Endodermal cell (in vitro differentiated cells): ENCODE measurements at regions not wholly inside any gene's neighbourhood (a gene's known extent, or its start where the extent isn't known, plus 50 kb on each side); places are given as distances from the start of the nearest gene placed in this dataset.

Source experiments
- DNase-seq: peaks from one replicate; pipeline ENCODE4 v3.0.0-alpha.2; 2017
- H3K27ac ChIP-seq: 2 replicates; pipeline ENCODE4 v1.5.1; 2013; ENCODE audit warnings: mild to moderate bottlenecking, low read depth, low read length, moderate library complexity
- H3K27me3 ChIP-seq: 2 replicates; pipeline ENCODE4 v1.6.1; 2013; ENCODE audit warnings: mild to moderate bottlenecking, low read length, moderate library complexity; ENCODE audit not compliant: insufficient read depth, control insufficient read depth, poor library complexity, severe bottlenecking
- H3K36me3 ChIP-seq: 2 replicates; pipeline ENCODE4 v1.7.0; 2013; ENCODE audit warnings: mild to moderate bottlenecking, low read length, moderate library complexity; ENCODE audit not compliant: control insufficient read depth, insufficient read depth
- H3K4me1 ChIP-seq: one replicate; pipeline ENCODE4 v1.7.0; 2013; ENCODE audit warnings: low read length; ENCODE audit not compliant: control insufficient read depth, insufficient read depth
- H3K4me3 ChIP-seq: 2 replicates; pipeline ENCODE4 v1.5.1; 2013; ENCODE audit warnings: mild to moderate bottlenecking, low read length, moderate library complexity
- H3K9ac ChIP-seq: 2 replicates; pipeline ENCODE4 v1.6.1; 2013; ENCODE audit warnings: mild to moderate bottlenecking, low read length, moderate library complexity; ENCODE audit not compliant: poor library complexity, severe bottlenecking; ENCODE audit errors: extremely low read depth
- H3K9me3 ChIP-seq: 2 replicates; pipeline ENCODE4 v1.6.1; 2013; ENCODE audit warnings: mild to moderate bottlenecking, low read length, moderate library complexity; ENCODE audit not compliant: control insufficient read depth
- H3K27ac Mint-ChIP-seq: 2 replicates; pipeline ENCODE4 v1.8.0; 2020; ENCODE audit warnings: mixed read lengths
- H3K27me3 Mint-ChIP-seq: 2 replicates; pipeline ENCODE4 v1.8.0; 2021; ENCODE audit warnings: mild to moderate bottlenecking, mixed read lengths; ENCODE audit not compliant: insufficient read depth
- H3K36me3 Mint-ChIP-seq: 2 replicates; pipeline ENCODE4 v1.8.0; 2020; ENCODE audit warnings: low read depth, mixed read lengths
- H3K4me1 Mint-ChIP-seq: 2 replicates; pipeline ENCODE4 v1.8.0; 2020; ENCODE audit warnings: mixed read lengths
- H3K4me3 Mint-ChIP-seq: 2 replicates; pipeline ENCODE4 v1.8.0; 2020; ENCODE audit warnings: mild to moderate bottlenecking, moderate library complexity, mixed read lengths
- H3K9me3 Mint-ChIP-seq: 2 replicates; pipeline ENCODE4 v1.8.0; 2020; ENCODE audit warnings: mild to moderate bottlenecking, mixed read lengths
- WGBS, 2 experiments: methylation state at CpG; one replicate each; pipeline versions ENCODE4 v1.1.5 to v1.1.7; 2013; ENCODE audit warnings: missing lambda C conversion rate in 2 of 2, mixed read lengths in 1 of 2; ENCODE audit not compliant: insufficient coverage in 1 of 2, insufficient read length in 1 of 2; 5-methylcytosine and 5-hydroxymethylcytosine counted together
- TF ChIP-seq, protein P1 (sequence below): fragments of 200-600 bp; sonication (generic); conservative IDR thresholded peaks from 2 replicates; pipeline ENCODE4 v1.5.0; 2021; ENCODE audit warnings: antibody characterized with exemption, mild to moderate bottlenecking

DNA sequence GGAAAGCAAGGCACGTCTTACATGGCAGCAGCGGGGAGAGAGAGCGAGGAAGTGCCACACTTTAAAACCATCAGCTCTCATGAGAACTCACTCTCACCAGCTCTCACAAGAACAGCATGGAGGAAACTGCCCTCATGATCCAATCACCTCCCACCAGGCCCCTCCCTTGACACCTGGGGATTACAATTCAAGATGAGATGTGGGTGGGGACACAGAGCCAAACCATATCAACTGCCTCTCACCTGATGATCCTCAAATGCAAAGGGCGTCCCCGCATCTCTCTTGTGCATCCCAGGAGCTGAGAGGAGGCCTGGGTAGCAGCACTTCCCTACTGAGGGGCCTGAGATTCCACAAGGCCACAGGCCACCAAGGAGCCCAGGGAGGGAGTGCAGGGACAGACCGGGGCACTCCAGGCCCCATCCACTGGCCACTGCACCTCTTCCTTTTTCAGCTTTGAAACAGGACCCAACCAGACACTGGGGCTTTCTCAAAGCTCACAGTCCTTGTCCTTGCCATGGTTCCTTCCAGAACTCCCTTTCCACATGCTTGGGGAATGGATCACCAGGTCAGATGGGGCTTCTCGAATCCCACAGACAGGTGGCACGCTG, 54.5 kb upstream of the IL17B start:
- Mint-ChIP-seq H3K27ac (no peak overlapping the region), H3K9me3 (no peaks in the 10 kb centered on the region), H3K27me3 (no peaks in the 10 kb centered on the region), H3K36me3 (no peaks in the 10 kb centered on the region), H3K4me3 (no peak overlapping the region), H3K4me1 (peaks cover 28% of the 10 kb centered on the region)
- Histone ChIP-seq H3K27ac (no peak overlapping the region), H3K4me1 (no peaks in the 10 kb centered on the region), H3K27me3 (no peaks in the 10 kb centered on the region), H3K4me3 (no peak overlapping the region), H3K36me3 (no peaks in the 10 kb centered on the region), H3K9ac (no peak overlapping the region), H3K9me3 (no peaks in the 10 kb centered on the region)
- no peak for DNase-seq
- WGBS, 2 experiments: 79% methylated on average over 8 of the region's 8 CpGs; no CpG with 5 or more reads in 1 of the 2 experiments
- TF ChIP-seq, protein P1, sequence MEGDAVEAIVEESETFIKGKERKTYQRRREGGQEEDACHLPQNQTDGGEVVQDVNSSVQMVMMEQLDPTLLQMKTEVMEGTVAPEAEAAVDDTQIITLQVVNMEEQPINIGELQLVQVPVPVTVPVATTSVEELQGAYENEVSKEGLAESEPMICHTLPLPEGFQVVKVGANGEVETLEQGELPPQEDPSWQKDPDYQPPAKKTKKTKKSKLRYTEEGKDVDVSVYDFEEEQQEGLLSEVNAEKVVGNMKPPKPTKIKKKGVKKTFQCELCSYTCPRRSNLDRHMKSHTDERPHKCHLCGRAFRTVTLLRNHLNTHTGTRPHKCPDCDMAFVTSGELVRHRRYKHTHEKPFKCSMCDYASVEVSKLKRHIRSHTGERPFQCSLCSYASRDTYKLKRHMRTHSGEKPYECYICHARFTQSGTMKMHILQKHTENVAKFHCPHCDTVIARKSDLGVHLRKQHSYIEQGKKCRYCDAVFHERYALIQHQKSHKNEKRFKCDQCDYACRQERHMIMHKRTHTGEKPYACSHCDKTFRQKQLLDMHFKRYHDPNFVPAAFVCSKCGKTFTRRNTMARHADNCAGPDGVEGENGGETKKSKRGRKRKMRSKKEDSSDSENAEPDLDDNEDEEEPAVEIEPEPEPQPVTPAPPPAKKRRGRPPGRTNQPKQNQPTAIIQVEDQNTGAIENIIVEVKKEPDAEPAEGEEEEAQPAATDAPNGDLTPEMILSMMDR: no peak

DNA sequence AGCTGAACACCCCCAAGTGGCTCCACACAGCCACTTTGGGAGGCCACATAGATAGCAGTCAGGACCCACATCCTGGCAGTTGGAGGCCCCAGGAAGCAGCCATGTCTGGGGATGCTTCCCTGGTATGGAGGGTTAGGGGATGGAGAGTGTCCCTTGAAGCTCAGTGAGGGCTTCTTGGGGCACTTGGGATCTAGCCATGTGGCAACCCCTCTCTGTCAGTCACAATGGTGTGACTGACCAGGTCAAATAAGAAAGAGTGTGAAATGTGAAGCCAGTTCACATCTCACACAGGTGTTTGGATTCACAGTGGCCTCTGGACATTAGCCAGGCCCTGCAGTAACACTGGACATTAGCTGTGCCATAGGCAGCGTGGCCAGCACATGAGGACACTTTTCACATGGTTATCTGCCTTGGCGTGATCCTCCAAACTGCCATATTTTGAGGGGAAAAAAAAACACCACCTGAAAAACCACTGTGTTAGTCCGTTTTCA, 53.9 kb upstream of the IL17B start:
- whole genome bisulfite sequencing, 2 experiments: 86 to 88% methylated on average over 2 to 3 of the region's 3 CpGs
- Mint-ChIP-seq H3K27me3 (no peaks in the 10 kb centered on the region), H3K36me3 (no peaks in the 10 kb centered on the region), H3K9me3 (no peaks in the 10 kb centered on the region), H3K4me3 (no peak overlapping the region), H3K27ac (no peak overlapping the region), H3K4me1 (peaks cover 24% of the 10 kb centered on the region)
- TF ChIP-seq, protein P1: no peak
- H3K27ac ChIP-seq: no peak overlapping the region
- no peak overlapping the region for H3K9ac ChIP-seq
- DNase-seq: no peak
- H3K36me3 ChIP-seq: no peaks in the 10 kb centered on the region
- no peaks in the 10 kb centered on the region for H3K27me3 ChIP-seq
- no peaks in the 10 kb centered on the region for H3K9me3 ChIP-seq
- no peak overlapping the region for H3K4me3 ChIP-seq
- no peaks in the 10 kb centered on the region for H3K4me1 ChIP-seq

DNA sequence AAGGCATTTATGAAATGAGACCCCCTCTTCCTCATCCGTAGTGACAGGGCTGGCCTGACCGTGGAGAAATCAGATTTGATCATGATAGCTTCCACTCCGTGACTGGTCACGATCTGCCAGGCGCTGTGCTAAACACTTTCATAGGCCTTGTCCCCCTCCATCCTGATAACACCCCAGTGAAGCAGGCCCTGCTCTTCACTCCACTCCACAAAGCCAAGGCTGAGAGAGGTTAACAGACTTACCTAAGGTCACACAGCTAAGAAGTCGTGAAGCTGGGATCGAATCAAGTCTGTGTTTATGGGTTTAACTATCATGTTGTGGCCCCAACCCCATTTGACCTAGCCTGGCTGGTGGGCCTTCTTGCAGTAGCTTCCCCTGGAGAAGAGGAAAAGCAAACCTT, 53.3 kb upstream of the IL17B start:
- no peak overlapping the region for H3K4me3 ChIP-seq
- TF ChIP-seq, protein P1: no peak
- no peak overlapping the region for H3K9ac ChIP-seq
- no peak overlapping the region for H3K27ac ChIP-seq
- no peaks in the 10 kb centered on the region for H3K4me1 ChIP-seq
- H3K4me1 Mint-ChIP-seq: peaks cover 23% of the 10 kb centered on the region
- H3K36me3 ChIP-seq: no peaks in the 10 kb centered on the region
- H3K27me3 ChIP-seq: no peaks in the 10 kb centered on the region
- H3K4me3 Mint-ChIP-seq: no peak overlapping the region
- 92 to 100% methylated on average over 4 to 7 of the region's 7 CpGs for WGBS, 2 experiments
- no peaks in the 10 kb centered on the region for H3K9me3 Mint-ChIP-seq
- H3K36me3 Mint-ChIP-seq: no peaks in the 10 kb centered on the region
- no peak for DNase-seq
- no peak overlapping the region for H3K27ac Mint-ChIP-seq
- H3K9me3 ChIP-seq: no peaks in the 10 kb centered on the region
- no peaks in the 10 kb centered on the region for H3K27me3 Mint-ChIP-seq
